ENCODE measurements at regions not wholly inside any gene's neighbourhood (a gene's known extent, or its start where the extent isn't known, plus 50 kb on each side); places are given as distances from the start of the nearest gene placed in this dataset.
"Not testable (repeated sequence)": the region's sequence is repeated elsewhere in the genome, so short reads cannot be mapped to it uniquely, and the experiment has no call there.

DNA sequence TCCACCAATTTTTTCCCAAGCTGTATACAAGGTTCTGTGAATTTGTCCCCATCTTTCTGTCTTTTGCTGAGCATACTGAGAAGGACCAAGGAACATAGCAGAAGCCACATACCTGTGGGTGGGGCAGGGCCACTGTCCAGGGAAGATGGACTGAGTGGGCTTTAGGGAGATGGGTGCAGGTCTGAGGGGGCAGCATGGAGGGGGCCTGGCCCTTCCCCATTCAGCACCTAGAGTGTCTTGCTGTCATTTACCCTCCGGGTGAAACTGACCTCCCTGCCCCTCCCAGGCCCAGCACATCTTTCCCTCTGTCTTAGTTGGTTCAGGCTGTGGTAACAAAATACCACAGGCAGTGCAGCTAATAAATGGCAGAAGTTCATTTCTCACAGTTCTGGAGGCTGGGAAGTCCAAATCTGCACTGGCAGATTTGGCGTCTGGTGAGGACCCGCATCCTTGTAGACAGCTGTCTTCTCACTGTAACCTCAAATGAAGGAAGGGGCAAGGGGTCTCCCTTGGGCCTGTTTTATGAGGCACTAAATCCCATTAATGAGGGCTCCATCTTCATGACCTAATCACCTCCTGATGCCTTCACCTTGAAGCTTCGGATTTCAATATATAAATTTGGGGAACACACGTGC, 180.0 kb upstream of the SMAD3 start:
- DNase-seq (ENCODE audit: low read depth): no peak
- H3K4me3 ChIP-seq (ENCODE audit: low read depth, low read length): no peak overlapping the region
- TF ChIP-seq, protein P1, sequence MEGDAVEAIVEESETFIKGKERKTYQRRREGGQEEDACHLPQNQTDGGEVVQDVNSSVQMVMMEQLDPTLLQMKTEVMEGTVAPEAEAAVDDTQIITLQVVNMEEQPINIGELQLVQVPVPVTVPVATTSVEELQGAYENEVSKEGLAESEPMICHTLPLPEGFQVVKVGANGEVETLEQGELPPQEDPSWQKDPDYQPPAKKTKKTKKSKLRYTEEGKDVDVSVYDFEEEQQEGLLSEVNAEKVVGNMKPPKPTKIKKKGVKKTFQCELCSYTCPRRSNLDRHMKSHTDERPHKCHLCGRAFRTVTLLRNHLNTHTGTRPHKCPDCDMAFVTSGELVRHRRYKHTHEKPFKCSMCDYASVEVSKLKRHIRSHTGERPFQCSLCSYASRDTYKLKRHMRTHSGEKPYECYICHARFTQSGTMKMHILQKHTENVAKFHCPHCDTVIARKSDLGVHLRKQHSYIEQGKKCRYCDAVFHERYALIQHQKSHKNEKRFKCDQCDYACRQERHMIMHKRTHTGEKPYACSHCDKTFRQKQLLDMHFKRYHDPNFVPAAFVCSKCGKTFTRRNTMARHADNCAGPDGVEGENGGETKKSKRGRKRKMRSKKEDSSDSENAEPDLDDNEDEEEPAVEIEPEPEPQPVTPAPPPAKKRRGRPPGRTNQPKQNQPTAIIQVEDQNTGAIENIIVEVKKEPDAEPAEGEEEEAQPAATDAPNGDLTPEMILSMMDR (IDR thresholded peaks at IDR 0.05; ENCODE audit: insufficient read depth, low read depth, low read length): no peak

DNA sequence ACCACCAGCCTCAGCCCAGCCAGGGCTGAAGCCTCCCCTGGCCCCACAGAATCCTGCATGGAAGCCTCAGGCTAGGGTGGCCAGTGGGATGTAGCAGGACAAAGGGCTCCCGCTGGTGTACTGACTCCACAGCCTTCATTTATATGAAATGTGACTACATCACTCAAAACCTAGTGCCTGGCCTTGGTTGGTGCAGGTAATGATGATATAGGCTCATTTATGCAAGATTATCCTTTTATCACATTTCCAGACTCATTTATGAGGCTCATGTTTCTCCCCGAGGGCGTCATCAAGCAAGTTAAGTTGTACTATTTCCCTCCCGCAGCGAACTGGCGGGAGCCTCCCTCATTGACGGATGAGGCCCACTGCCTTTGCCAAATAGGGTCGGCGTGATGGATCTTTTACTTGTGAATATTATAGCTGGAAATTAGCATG, 179.1 kb upstream of the SMAD3 start:
- DNase-seq (ENCODE audit: low read depth): no peak
- TF ChIP-seq, protein P1 (IDR thresholded peaks at IDR 0.05; ENCODE audit: insufficient read depth, low read depth, low read length): no peak
- no peak overlapping the region for H3K4me3 ChIP-seq (ENCODE audit: low read depth, low read length)

DNA sequence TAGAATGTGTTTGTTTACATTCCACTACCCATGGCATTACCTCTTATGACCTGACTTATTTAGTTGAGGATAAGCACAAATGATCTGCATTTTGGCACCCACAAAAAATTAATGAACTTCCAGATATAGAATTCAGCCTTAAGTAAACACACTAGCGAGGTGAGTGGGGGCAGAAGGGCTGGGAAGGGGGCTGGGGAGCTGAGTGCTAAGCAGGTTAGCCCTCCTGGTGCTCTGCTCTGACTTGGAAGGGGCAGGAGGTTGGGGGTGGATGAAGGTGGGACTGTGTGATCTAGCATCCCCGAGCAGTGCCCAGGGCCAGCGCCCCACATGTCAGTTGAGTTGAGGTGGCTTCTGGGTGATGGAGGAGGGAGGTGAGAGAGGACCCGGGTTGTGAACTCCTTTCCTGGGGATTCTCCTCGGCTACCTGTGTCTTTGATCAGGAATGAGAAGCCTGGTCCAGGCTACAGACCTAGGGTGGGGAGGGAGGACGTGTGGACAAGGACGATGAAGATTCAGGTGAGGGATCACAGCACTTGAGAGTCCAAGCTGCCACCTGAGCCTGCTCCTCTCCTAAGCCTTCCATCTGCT, 178.6 kb upstream of the SMAD3 start:
- TF ChIP-seq, protein P1 (IDR thresholded peaks at IDR 0.05; ENCODE audit: insufficient read depth, low read depth, low read length): no peak
- no peak for DNase-seq (ENCODE audit: low read depth)
- H3K4me3 ChIP-seq (ENCODE audit: low read depth, low read length): no peak overlapping the region

DNA sequence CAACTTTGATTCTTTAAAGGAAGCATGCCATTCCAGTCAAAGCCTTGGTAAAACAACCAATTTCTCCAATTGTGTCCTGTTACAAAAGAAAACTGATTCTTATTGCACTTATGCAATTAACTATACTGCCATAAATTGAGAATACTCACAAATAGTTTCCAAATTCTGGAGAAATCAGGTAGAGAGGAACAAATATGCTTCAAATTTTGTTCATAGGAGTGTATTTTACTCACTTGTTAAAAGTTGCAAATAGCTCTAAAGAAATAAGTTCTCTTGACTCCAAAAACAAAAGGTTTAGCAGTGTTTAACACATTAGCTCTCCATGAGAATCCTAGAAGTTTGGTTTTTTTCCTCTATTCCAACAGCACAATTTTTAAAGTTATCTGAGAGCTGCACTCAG, 176.1 kb upstream of the SMAD3 start:
- DNase-seq (ENCODE audit: low read depth): not testable (repeated sequence)

DNA sequence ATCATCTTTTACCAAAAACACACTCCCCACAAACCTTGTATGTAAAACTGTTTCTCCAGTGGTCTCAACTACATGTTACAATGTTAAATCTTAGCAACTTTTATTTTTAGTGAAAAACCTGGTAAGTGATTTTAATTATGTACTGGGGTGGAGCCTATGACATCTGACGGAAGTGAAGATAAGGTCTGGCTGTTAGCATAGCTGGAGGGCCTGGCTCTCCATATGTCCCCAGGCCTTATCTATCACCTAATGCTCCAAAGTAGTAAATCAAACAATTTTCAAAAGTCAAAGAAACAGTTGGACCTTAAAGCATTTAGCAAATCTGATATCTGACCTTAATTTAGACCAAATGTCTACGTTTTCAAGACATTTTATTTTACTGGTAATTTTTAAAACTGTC, 173.6 kb upstream of the SMAD3 start:
- no peak for DNase-seq (ENCODE audit: low read depth)

More for the DNA sequence above, 176.1 kb upstream of the SMAD3 start:
- H3K4me3 ChIP-seq (ENCODE audit: low read depth, low read length): not testable (repeated sequence)

DNA sequence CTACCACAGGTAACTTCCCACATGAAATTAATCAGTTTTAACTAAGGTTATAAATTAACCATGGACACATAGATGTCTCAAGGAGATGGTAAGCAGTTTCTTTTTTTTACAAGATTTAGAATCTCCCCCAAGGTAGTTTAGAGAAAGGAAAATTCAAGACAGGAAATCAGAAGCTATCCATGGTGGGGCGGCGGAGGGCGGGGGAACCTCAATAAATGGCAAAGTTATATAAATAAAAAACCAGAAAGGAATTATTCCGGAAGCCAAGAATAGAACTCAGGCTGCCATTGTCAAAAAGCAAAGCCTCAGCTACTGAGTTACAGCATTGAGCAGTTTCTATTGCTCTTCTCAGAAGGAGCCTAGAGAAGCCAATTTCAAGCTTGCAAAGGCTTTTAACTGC, 172.1 kb upstream of the SMAD3 start:
- DNase-seq (ENCODE audit: low read depth): no peak
- H3K4me3 ChIP-seq (ENCODE audit: low read depth, low read length): no peak overlapping the region
- TF ChIP-seq, protein P1 (IDR thresholded peaks at IDR 0.05; ENCODE audit: insufficient read depth, low read depth, low read length): no peak

More for the DNA sequence above, 173.6 kb upstream of the SMAD3 start:
- TF ChIP-seq, protein P1 (IDR thresholded peaks at IDR 0.05; ENCODE audit: insufficient read depth, low read depth, low read length): no peak
- H3K4me3 ChIP-seq (ENCODE audit: low read depth, low read length): no peak overlapping the region

DNA sequence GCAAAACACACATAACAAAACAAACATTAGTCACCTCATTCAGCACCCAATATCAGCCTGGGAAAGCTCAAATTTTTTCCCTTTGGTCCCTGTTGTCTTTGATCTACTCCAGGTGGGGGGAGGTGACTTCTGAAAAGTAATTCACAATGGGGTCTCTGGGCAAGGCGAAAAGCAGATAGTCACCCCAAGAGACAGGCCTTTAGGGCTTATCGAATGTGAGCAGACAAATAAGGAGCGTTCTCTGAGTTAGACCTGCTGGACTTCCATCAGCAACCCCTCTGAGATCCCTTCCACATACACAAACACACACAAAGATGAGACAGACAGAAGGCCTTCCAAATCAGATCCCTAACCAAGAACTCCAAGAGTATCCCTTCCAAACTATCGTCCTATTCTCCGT, 171.0 kb upstream of the SMAD3 start:
- no peak overlapping the region for H3K4me3 ChIP-seq (ENCODE audit: low read depth, low read length)
- TF ChIP-seq, protein P1 (IDR thresholded peaks at IDR 0.05; ENCODE audit: insufficient read depth, low read depth, low read length): no peak

More for the DNA sequence above, 171.0 kb upstream of the SMAD3 start:
- DNase-seq (ENCODE audit: low read depth): no peak

Data from fibroblast of villous mesenchyme (primary cell).